ENCODE measurements at regions not wholly inside any gene's neighbourhood (a gene's known extent, or its start where the extent isn't known, plus 50 kb on each side); places are given as distances from the start of the nearest gene placed in this dataset.
"Not testable (repeated sequence)": the region's sequence is repeated elsewhere in the genome, so short reads cannot be mapped to it uniquely, and the experiment has no call there.

- DNase-seq: no peak
Measured at GRCh38 chr2:238704471-238705225, 143.2 kb upstream of the TWIST2 start.

- no peak for DNase-seq
Measured at GRCh38 chr2:238706163-238706562, 141.7 kb upstream of the TWIST2 start.

- DNase-seq: no peak
Measured at GRCh38 chr2:238706673-238707072, 141.2 kb upstream of the TWIST2 start.

GRCh38 chr2:238709325-238710025, 138.4 kb upstream of the TWIST2 start:
- no peak for DNase-seq

- no peak for DNase-seq
Measured at GRCh38 chr2:238710032-238710735, 137.7 kb upstream of the TWIST2 start.

- no peak for DNase-seq
Measured at GRCh38 chr2:238710787-238711186, 137.1 kb upstream of the TWIST2 start.

GRCh38 chr2:238711346-238711745, 136.5 kb upstream of the TWIST2 start:
- no peak for DNase-seq

GRCh38 chr2:238712011-238712410, 135.9 kb upstream of the TWIST2 start:
- DNase-seq: no peak

- no peak for DNase-seq
Measured at GRCh38 chr2:238713198-238713826, 134.6 kb upstream of the TWIST2 start.

- no peak for DNase-seq
Measured at GRCh38 chr2:238714038-238714528, 133.8 kb upstream of the TWIST2 start.

- no peak for DNase-seq
Measured at GRCh38 chr2:238716171-238716570, 131.7 kb upstream of the TWIST2 start.

GRCh38 chr2:238716585-238716984, 131.3 kb upstream of the TWIST2 start:
- no peak for DNase-seq

GRCh38 chr2:238717084-238717483, 130.8 kb upstream of the TWIST2 start:
- no peak for DNase-seq

GRCh38 chr2:238719641-238720040, 128.2 kb upstream of the TWIST2 start:
- DNase-seq: no peak

- peak; percentile 37 for DNase-seq
Measured at GRCh38 chr2:238720232-238720672, 127.6 kb upstream of the TWIST2 start.

GRCh38 chr2:238722181-238722580, 125.7 kb upstream of the TWIST2 start:
- no peak for DNase-seq

GRCh38 chr2:238722883-238723282, 125.0 kb upstream of the TWIST2 start:
- DNase-seq: no peak

- not testable (repeated sequence) for DNase-seq
Measured at GRCh38 chr2:238723740-238724320, 124.1 kb upstream of the TWIST2 start.

GRCh38 chr2:238724728-238725127, 123.2 kb upstream of the TWIST2 start:
- DNase-seq: no peak

- DNase-seq: no peak
Measured at GRCh38 chr2:238725298-238725697, 122.6 kb upstream of the TWIST2 start.

GRCh38 chr2:238726670-238727584, 121.0 kb upstream of the TWIST2 start:
- DNase-seq: no peak

Measured in NK-92 treated with Interleukin-12 subunit alpha and Interleukin-12 subunit beta, amount 100 ng/mL, for 24 hours (cell line).